ENCODE measurements at regions not wholly inside any gene's neighbourhood (a gene's known extent, or its start where the extent isn't known, plus 50 kb on each side); places are given as distances from the start of the nearest gene placed in this dataset.

GRCh38 chr14:59132796-59133494 lies 55.5 kb upstream of the DAAM1 start:
- TF ChIP-seq ESRRG (CRISPR knock-in tag; IDR thresholded peaks at IDR 0.05) (no peak), TCF4 (CRISPR knock-in tag; IDR thresholded peaks at IDR 0.05; ENCODE audit: borderline replicate concordance) (no peak), ISL1 (CRISPR knock-in tag; IDR thresholded peaks at IDR 0.05) (no peak), ZNF70 (CRISPR knock-in tag; IDR thresholded peaks at IDR 0.05) (no peak), RARB (CRISPR knock-in tag; IDR thresholded peaks at IDR 0.05) (no peak), OSR1 (CRISPR knock-in tag; IDR thresholded peaks at IDR 0.05) (no peak), SNAI2 (CRISPR knock-in tag; IDR thresholded peaks at IDR 0.05) (no peak), CSRNP3 (CRISPR knock-in tag; IDR thresholded peaks at IDR 0.05) (no peak), CREB5 (CRISPR knock-in tag; IDR thresholded peaks at IDR 0.05; ENCODE audit: low read depth) (no peak), BACH2 (CRISPR knock-in tag; IDR thresholded peaks at IDR 0.05; ENCODE audit: borderline replicate concordance) (no peak), ZFP30 (CRISPR knock-in tag; IDR thresholded peaks at IDR 0.05) (no peak), PPARA (CRISPR knock-in tag; IDR thresholded peaks at IDR 0.05; ENCODE audit: borderline replicate concordance) (no peak), ZNF565 (CRISPR knock-in tag; conservative IDR thresholded peaks at IDR 0.05; ENCODE audit: low read depth) (no peak)
